Psoas muscle (tissue), 7 donors: ENCODE measurements at regions not wholly inside any gene's neighbourhood (a gene's known extent, or its start where the extent isn't known, plus 50 kb on each side); places are given as distances from the start of the nearest gene placed in this dataset.

Experiments
- ATAC-seq, 4 donors: fragments of 200-7000 bp; cut with Tn5 transposase; one replicate each; pipeline ENCODE4 v1.9.1; 2020; ENCODE audit warnings: moderate library complexity in 3 of 4, mild to moderate bottlenecking in 2 of 4
- DNase-seq, 2 donors: peaks; one replicate each; pipeline ENCODE4 v3.0.0-alpha.2; 2020
- H3K27ac ChIP-seq: fragments of 200-600 bp; one replicate; pipeline ENCODE4 v1.8.0; 2022
- H3K27me3 ChIP-seq, 3 donors: fragments of 200-600 bp in 1 of 3; one replicate each; pipeline versions ENCODE4 v1.6.1 to v1.8.0; 2013 to 2022; ENCODE audit warnings: low read length in 2 of 3, mild to moderate bottlenecking in 2 of 3, moderate library complexity in 1 of 3; ENCODE audit not compliant: insufficient read depth in 3 of 3
- H3K36me3 ChIP-seq, 2 donors: fragments of 200-600 bp in 1 of 2; one replicate each; pipeline versions ENCODE4 v1.6.1 to v1.8.0; 2013 to 2022; ENCODE audit warnings: low read depth in 1 of 2, mild to moderate bottlenecking in 1 of 2, moderate library complexity in 1 of 2; ENCODE audit not compliant: insufficient read depth in 1 of 2
- H3K4me1 ChIP-seq: fragments of 200-600 bp; one replicate; pipeline ENCODE4 v1.8.0; 2022
- H3K4me3 ChIP-seq: fragments of 200-600 bp; one replicate; pipeline ENCODE4 v1.8.0; 2022; ENCODE audit warnings: mild to moderate bottlenecking
- H3K9me3 ChIP-seq: fragments of 200-600 bp; one replicate; pipeline ENCODE4 v1.8.0; 2022
- CTCF ChIP-seq: fragments of 200-600 bp; IDR thresholded peaks from one replicate; pipeline ENCODE4 v1.8.0; 2022; ENCODE audit warnings: antibody characterized with exemption
- WGBS, 3 donors: extraction: QIAGEN DNeasy Blood & Tissue Kit; methylation state at CpG; one replicate each; pipeline versions ENCODE4 v1.1.6 to v1.1.7; 2013; 5-methylcytosine and 5-hydroxymethylcytosine counted together
- intact Hi-C, 2 donors: fragments of 100-400 bp; cut with DNase I; formaldehyde crosslinking; loops; one replicate each; pipeline versions ENCODE4 v1.11.0 to v1.14.2; 2022
- donor health status: healthy with polysubstance abuse.
- donor health status: DM: no; HTN: no; CAD: no; lungs with moderate emphysema.
- donor health status: Bipolar disorder and iron deficiency.
- donor health status: healthy.
- donor health status: DM: yes; HTN: yes; CAD: no.
- donor health status: DM: no; HTN: no; CAD: no.
- donor health status: DM: yes; HTN: yes; CAD: no.

GRCh38 chr2:160632084-160632975, 138.7 kb upstream of the RBMS1 start:
- DNase-seq (no peak), ATAC-seq (no peak)
- Histone ChIP-seq H3K9me3 (no peaks in the 10 kb centered on the region), H3K27ac (no peak overlapping the region), H3K36me3 (no peaks in the 10 kb centered on the region), H3K4me3 (no peak overlapping the region), H3K27me3 (peaks cover 0 to 2% (median 0%) of the 10 kb centered on the region in 3 donors), H3K4me1 (peaks cover 6% of the 10 kb centered on the region)
- WGBS, 3 donors, result 61 to 70% (median 68%) methylated on average over 7 of the region's 7 CpGs
- intact Hi-C loops, result no loop called here
- TF ChIP-seq CTCF, result no peak

DNA sequence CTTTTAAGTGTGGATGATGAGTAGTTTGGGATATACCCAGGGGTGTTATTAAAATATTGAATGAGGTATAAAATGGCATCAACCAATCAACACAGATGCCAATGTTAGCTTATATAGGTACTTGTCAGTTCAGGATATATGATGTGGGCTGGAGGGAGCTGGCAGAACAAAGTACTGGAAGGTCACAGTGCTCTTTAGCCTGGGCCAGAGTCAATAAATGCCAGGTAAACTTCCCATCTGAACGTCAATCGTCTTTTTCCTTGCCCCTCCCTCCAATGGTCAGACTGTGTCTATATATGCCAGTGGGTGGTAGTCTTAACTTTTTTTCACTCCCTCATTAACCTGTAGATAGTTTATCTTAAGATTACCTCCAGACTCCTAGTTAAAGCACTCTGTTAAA, 140.8 kb upstream of the RBMS1 start:
- no peaks in the 10 kb centered on the region for H3K27me3 ChIP-seq
- no peak for TF ChIP-seq CTCF
- peaks cover 4% of the 10 kb centered on the region for H3K9me3 ChIP-seq
- H3K4me1 ChIP-seq, result peaks cover 6% of the 10 kb centered on the region
- WGBS, 3 donors, result 56 to 78% (median 60%) methylated on average over 2 of the region's 2 CpGs
- ATAC-seq (no peak), DNase-seq (no peak)
- H3K36me3 ChIP-seq, result no peaks in the 10 kb centered on the region
- H3K27ac ChIP-seq, result no peak overlapping the region
- intact Hi-C loops, result no loop called here
- no peak overlapping the region for H3K4me3 ChIP-seq

DNA sequence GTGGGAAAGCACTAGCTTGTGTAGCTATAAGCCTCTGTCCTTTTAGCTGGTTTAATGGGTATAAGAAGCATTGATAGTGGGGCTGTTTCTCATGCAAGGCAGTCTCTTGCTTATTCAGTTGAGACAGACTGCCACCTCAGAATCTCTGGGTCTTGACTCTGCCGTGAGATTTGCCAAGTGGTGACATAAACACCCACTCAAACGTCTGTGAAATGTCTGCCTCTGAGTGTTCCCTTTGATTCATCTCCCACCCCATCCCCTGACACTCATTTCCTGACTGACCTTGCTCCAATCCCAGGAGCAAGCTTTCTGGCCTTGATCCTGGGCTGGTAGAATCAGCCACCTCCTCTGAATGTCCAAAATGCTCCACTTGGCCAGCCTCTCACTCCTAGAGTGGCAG, 141.9 kb upstream of the RBMS1 start:
- ATAC-seq (no peak), DNase-seq (no peak)
- TF ChIP-seq CTCF, result no peak
- Histone ChIP-seq H3K9me3 (peaks cover 9% of the 10 kb centered on the region), H3K27me3 (no peaks in the 10 kb centered on the region), H3K4me1 (peaks cover 6% of the 10 kb centered on the region), H3K27ac (no peak overlapping the region), H3K36me3 (no peaks in the 10 kb centered on the region), H3K4me3 (no peak overlapping the region)
- whole genome bisulfite sequencing, 3 donors, result 13 to 24% (median 18%) methylated on average over 2 of the region's 2 CpGs
- intact Hi-C loops, result no loop called here

DNA sequence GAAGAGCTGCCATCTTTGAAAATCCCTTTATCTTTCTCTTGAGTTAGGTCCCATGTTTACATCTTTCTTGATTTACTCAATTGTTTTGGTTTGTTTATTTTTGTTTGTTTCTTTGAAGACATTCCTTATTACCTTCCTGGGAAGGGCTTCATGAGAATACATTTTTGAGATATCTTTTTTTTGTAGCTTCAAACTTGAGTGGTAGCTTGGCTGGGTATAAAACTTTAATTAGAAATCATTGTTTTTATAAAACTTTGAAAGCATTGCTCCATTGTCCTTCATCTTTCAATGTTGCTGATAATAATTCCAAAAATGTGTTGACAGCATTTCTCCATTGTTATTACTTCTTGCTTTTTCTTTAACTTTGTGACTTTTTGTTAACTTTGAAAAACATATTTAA, 145.9 kb upstream of the RBMS1 start:
- DNase-seq (no peak), ATAC-seq (no peak)
- TF ChIP-seq CTCF, result no peak
- Histone ChIP-seq H3K4me1 (no peaks in the 10 kb centered on the region), H3K27ac (no peak overlapping the region), H3K4me3 (no peak overlapping the region), H3K9me3 (peaks cover 9% of the 10 kb centered on the region), H3K36me3 (no peaks in the 10 kb centered on the region), H3K27me3 (no peaks in the 10 kb centered on the region)
- intact Hi-C loops, result no loop called here
